ENCODE measurements at regions not wholly inside any gene's neighbourhood (a gene's known extent, or its start where the extent isn't known, plus 50 kb on each side); places are given as distances from the start of the nearest gene placed in this dataset.

GRCh38 chr3:13266005-13266404, 154.1 kb downstream of the NUP210 start:
- Histone ChIP-seq H3K79me2 (ENCODE audit: low read length) (no peaks in the 10 kb centered on the region), H3K9me3 (ENCODE audit: insufficient read depth, low read length) (no peaks in the 10 kb centered on the region), H3K9ac (ENCODE audit: low read length) (no peak overlapping the region), H3K27me3 (ENCODE audit: low read depth, low read length) (peaks cover 29% of the 10 kb centered on the region), H4K20me1 (ENCODE audit: insufficient read depth, low read length) (no peaks in the 10 kb centered on the region), H3K4me1 (ENCODE audit: low read length) (peaks cover 6% of the 10 kb centered on the region), H3K4me2 (ENCODE audit: low read length) (no peak overlapping the region), H2AFZ (ENCODE audit: low read depth, low read length) (no peak overlapping the region), H3K36me3 (replicated peaks; ENCODE audit: low read depth, low read length) (no peaks in the 10 kb centered on the region), H3K4me3 (ENCODE audit: low read length) (no peak overlapping the region), H3K27ac (ENCODE audit: low read length) (no peak overlapping the region)
- TF ChIP-seq EZH2phosphoT487 (IDR thresholded peaks at IDR 0.05; ENCODE audit: low read depth) = no peak
- TF ChIP-seq CTCF (IDR thresholded peaks at IDR 0.05; ENCODE audit: low read depth, low read length) = no peak

- Histone ChIP-seq H3K9ac (ENCODE audit: low read length) (no peak overlapping the region), H3K4me2 (ENCODE audit: low read length) (no peak overlapping the region), H3K79me2 (ENCODE audit: low read length) (no peaks in the 10 kb centered on the region), H3K4me1 (ENCODE audit: low read length) (peaks cover 6% of the 10 kb centered on the region), H3K27ac (ENCODE audit: low read length) (no peak overlapping the region), H3K36me3 (replicated peaks; ENCODE audit: low read depth, low read length) (no peaks in the 10 kb centered on the region), H3K4me3 (ENCODE audit: low read length) (no peak overlapping the region), H3K27me3 (ENCODE audit: low read depth, low read length) (peaks cover 32% of the 10 kb centered on the region), H3K9me3 (ENCODE audit: insufficient read depth, low read length) (no peaks in the 10 kb centered on the region), H2AFZ (ENCODE audit: low read depth, low read length) (no peak overlapping the region), H4K20me1 (ENCODE audit: insufficient read depth, low read length) (no peaks in the 10 kb centered on the region)
- TF ChIP-seq CTCF (IDR thresholded peaks at IDR 0.05; ENCODE audit: low read depth, low read length) (no peak), EZH2phosphoT487 (IDR thresholded peaks at IDR 0.05; ENCODE audit: low read depth) (no peak)
Observed at GRCh38 chr3:13265507-13265906, 154.6 kb downstream of the NUP210 start.

GRCh38 chr3:13265016-13265415, 155.1 kb downstream of the NUP210 start:
- Histone ChIP-seq H3K4me3 (ENCODE audit: low read length) (no peak overlapping the region), H3K9ac (ENCODE audit: low read length) (no peak overlapping the region), H3K36me3 (replicated peaks; ENCODE audit: low read depth, low read length) (no peaks in the 10 kb centered on the region), H3K79me2 (ENCODE audit: low read length) (no peaks in the 10 kb centered on the region), H3K4me1 (ENCODE audit: low read length) (peaks cover 6% of the 10 kb centered on the region), H3K27me3 (ENCODE audit: low read depth, low read length) (peaks cover 36% of the 10 kb centered on the region), H2AFZ (ENCODE audit: low read depth, low read length) (no peak overlapping the region), H3K27ac (ENCODE audit: low read length) (no peak overlapping the region), H3K9me3 (ENCODE audit: insufficient read depth, low read length) (no peaks in the 10 kb centered on the region), H3K4me2 (ENCODE audit: low read length) (no peak overlapping the region), H4K20me1 (ENCODE audit: insufficient read depth, low read length) (no peaks in the 10 kb centered on the region)
- no peak for TF ChIP-seq EZH2phosphoT487 (IDR thresholded peaks at IDR 0.05; ENCODE audit: low read depth)

- Histone ChIP-seq H3K79me2 (ENCODE audit: low read length) (no peaks in the 10 kb centered on the region), H3K27ac (ENCODE audit: low read length) (no peak overlapping the region), H3K9ac (ENCODE audit: low read length) (no peak overlapping the region)
Observed at GRCh38 chr3:13264468-13264795, 155.7 kb downstream of the NUP210 start.

More at GRCh38 chr3:13264468-13264795, 155.7 kb downstream of the NUP210 start:
- Histone ChIP-seq H3K9me3 (ENCODE audit: insufficient read depth, low read length) (no peaks in the 10 kb centered on the region), H4K20me1 (ENCODE audit: insufficient read depth, low read length) (no peaks in the 10 kb centered on the region), H3K4me3 (ENCODE audit: low read length) (no peak overlapping the region), H3K4me1 (ENCODE audit: low read length) (peaks cover 6% of the 10 kb centered on the region), H3K27me3 (ENCODE audit: low read depth, low read length) (peaks cover 42% of the 10 kb centered on the region), H2AFZ (ENCODE audit: low read depth, low read length) (no peak overlapping the region), H3K36me3 (replicated peaks; ENCODE audit: low read depth, low read length) (no peaks in the 10 kb centered on the region), H3K4me2 (ENCODE audit: low read length) (no peak overlapping the region)
- no peak for TF ChIP-seq EZH2phosphoT487 (IDR thresholded peaks at IDR 0.05; ENCODE audit: low read depth)
- TF ChIP-seq CTCF (IDR thresholded peaks at IDR 0.05; ENCODE audit: low read depth, low read length) = no peak
